ENCODE measurements at regions not wholly inside any gene's neighbourhood (a gene's known extent, or its start where the extent isn't known, plus 50 kb on each side); places are given as distances from the start of the nearest gene placed in this dataset.

DNA sequence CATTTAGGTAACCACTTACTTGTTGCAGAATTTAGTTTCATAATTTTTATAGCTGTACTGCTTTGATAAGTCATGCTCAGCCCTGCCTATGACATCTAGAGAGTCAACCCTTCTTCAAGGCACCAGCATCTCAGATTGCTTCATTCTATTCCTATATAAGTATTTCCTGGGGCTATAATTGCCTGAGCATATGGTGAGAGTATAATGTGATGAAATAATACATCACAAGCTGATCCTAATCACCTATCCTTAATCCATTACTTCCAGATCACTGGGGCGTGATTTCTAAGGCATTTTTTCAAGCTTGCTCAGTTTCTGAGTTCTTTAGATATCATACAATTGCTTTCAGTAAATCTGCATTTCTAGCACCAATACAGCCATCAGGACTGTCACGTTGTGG lies 200.0 kb upstream of the NPY2R start:
- TF ChIP-seq, protein P1, sequence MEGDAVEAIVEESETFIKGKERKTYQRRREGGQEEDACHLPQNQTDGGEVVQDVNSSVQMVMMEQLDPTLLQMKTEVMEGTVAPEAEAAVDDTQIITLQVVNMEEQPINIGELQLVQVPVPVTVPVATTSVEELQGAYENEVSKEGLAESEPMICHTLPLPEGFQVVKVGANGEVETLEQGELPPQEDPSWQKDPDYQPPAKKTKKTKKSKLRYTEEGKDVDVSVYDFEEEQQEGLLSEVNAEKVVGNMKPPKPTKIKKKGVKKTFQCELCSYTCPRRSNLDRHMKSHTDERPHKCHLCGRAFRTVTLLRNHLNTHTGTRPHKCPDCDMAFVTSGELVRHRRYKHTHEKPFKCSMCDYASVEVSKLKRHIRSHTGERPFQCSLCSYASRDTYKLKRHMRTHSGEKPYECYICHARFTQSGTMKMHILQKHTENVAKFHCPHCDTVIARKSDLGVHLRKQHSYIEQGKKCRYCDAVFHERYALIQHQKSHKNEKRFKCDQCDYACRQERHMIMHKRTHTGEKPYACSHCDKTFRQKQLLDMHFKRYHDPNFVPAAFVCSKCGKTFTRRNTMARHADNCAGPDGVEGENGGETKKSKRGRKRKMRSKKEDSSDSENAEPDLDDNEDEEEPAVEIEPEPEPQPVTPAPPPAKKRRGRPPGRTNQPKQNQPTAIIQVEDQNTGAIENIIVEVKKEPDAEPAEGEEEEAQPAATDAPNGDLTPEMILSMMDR (conservative IDR thresholded peaks at IDR 0.05 in 1 of 2, IDR thresholded peaks at IDR 0.05 in 1 of 2; ENCODE audit: extremely low read depth in 1 of 2, insufficient read depth in 1 of 2, low read depth in 1 of 2, low read length in 2 of 2), result no peak
- TF ChIP-seq EZH2 (IDR thresholded peaks at IDR 0.05; ENCODE audit: borderline replicate concordance, low read length), result no peak
